Activated naive CD4-positive, alpha-beta T cell treated with anti-CD3 and anti-CD28 coated beads, Interleukin-2, amount 50 U/mL, for 24 hours (primary cell): ENCODE measurements at regions not wholly inside any gene's neighbourhood (a gene's known extent, or its start where the extent isn't known, plus 50 kb on each side); places are given as distances from the start of the nearest gene placed in this dataset.

Experiments
- H3K27ac Mint-ChIP-seq: one replicate; pipeline ENCODE4 v1.8.0; 2021; ENCODE audit warnings: mild to moderate bottlenecking, mixed read lengths
- H3K27me3 Mint-ChIP-seq: one replicate; pipeline ENCODE4 v1.8.0; 2021; ENCODE audit warnings: mixed read lengths
- H3K36me3 Mint-ChIP-seq: one replicate; pipeline ENCODE4 v1.8.0; 2021; ENCODE audit warnings: mixed read lengths
- H3K4me1 Mint-ChIP-seq: one replicate; pipeline ENCODE4 v1.8.0; 2021; ENCODE audit warnings: mixed read lengths
- H3K4me3 Mint-ChIP-seq: one replicate; pipeline ENCODE4 v1.8.0; 2021; ENCODE audit warnings: mild to moderate bottlenecking, mixed read lengths
- H3K9me3 Mint-ChIP-seq: one replicate; pipeline ENCODE4 v1.8.0; 2021; ENCODE audit warnings: mixed read lengths

DNA sequence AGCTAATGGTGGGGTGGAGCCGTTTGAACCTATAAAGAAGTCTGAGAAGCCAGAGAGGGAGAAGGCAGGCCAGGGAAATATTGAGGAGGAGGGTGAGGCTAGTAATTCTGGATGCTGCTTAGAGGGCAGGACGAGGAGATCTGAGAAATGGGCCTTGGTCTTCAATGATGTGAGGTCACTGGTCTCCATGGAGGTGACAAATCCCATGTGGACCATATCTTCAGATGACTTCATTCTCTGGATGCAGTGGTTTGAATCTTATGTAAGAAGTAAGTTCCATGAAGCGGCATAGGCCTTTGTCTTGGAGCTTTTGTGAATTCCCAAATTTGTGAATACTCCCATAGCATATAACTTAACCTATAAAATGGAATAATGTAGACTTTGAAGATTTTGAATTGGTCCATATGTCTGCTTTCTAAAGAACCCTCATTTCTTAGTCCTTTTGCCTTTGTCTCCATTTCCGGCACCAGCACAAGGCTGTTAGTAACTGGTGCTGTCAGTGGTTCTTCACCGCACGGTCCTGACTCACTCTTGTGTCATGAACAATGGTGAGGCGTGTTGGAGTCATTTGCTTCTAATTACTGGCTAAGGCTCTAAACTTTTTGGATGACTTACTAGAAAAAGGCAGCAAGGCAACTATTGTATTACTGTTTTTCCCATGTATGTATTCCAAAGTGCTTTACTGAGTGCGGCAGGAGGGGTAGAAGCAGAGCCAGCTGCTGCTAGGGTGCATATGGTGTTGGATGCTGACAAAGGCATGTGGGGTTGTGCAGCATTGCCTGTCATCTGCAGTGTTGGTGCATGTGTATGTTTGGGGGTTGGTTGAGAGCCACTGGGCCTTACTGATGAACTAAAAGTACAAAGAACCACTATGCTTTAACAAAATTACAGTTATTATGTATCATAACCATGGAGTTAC is 279.3 kb upstream of the C2CD4B start:
- no peaks in the 10 kb centered on the region for H3K4me1 Mint-ChIP-seq
- H3K4me3 Mint-ChIP-seq, result no peak overlapping the region
- H3K27me3 Mint-ChIP-seq, result no peaks in the 10 kb centered on the region
- H3K36me3 Mint-ChIP-seq, result no peaks in the 10 kb centered on the region
- no peak overlapping the region for H3K27ac Mint-ChIP-seq
- no peaks in the 10 kb centered on the region for H3K9me3 Mint-ChIP-seq

DNA sequence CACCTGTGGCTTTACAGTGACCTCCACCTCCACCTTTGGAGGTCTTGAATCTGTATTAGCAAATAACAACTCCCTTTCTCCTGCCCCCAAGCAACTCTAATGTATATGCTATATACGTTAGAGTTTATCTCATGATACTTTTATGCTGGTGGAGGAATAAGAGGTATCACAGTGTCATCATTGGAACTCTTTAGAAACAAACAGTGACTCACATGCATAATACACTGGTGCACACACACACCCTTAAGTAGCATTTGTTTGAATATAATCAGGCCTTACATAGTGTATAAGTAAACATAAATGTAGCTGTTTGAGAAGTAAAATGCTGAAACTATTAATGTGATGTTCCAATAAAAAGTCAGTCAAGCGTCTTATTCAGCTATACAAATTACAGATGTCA is 280.2 kb upstream of the C2CD4B start:
- H3K9me3 Mint-ChIP-seq, result no peaks in the 10 kb centered on the region
- no peak overlapping the region for H3K27ac Mint-ChIP-seq
- no peak overlapping the region for H3K4me3 Mint-ChIP-seq
- no peaks in the 10 kb centered on the region for H3K36me3 Mint-ChIP-seq
- no peaks in the 10 kb centered on the region for H3K27me3 Mint-ChIP-seq
- H3K4me1 Mint-ChIP-seq, result no peaks in the 10 kb centered on the region

DNA sequence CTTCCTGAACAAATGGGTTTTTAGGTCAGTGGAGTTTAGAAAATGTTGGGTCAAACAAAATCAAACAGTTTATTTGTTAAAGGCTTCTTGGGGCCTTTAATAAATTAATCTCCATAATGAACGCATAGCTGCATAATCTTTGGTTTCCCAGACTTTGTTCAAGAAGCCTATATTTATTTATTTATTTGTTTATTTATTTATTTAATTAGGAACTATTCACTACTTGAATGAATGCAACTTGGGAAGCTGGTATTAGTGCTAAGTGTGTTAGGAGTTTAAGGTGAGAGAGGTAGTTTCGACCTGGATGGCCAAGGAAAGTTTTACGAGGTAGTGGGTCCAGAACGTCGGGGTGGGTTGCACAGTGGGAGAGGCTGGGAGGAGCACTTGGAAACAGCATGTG is 281.9 kb upstream of the C2CD4B start:
- Mint-ChIP-seq H3K27me3 (no peaks in the 10 kb centered on the region), H3K27ac (no peak overlapping the region), H3K9me3 (no peaks in the 10 kb centered on the region), H3K4me3 (no peak overlapping the region), H3K4me1 (no peaks in the 10 kb centered on the region), H3K36me3 (no peaks in the 10 kb centered on the region)

DNA sequence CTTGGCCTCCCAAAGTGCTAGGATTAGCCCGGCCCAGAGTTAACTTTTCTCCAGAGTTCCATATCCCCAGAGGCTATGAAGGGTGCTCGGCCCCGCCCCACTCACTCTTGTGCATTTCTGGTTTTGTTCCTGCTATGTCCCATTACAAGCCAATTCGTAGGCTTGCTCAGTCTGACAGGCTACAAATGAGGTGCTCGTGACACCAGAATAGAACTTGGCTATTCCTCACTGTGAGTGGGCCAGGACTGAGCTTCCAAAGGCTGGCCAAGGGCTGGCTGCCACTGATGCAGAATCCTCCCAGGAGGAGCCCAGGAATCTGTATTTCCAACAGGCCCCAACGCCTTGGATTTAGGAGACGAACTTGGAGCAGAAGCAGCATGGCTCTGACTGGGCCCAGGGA is 282.7 kb upstream of the C2CD4B start:
- Mint-ChIP-seq H3K9me3 (no peaks in the 10 kb centered on the region), H3K27ac (no peak overlapping the region), H3K4me1 (no peaks in the 10 kb centered on the region), H3K27me3 (no peaks in the 10 kb centered on the region), H3K4me3 (no peak overlapping the region), H3K36me3 (no peaks in the 10 kb centered on the region)

DNA sequence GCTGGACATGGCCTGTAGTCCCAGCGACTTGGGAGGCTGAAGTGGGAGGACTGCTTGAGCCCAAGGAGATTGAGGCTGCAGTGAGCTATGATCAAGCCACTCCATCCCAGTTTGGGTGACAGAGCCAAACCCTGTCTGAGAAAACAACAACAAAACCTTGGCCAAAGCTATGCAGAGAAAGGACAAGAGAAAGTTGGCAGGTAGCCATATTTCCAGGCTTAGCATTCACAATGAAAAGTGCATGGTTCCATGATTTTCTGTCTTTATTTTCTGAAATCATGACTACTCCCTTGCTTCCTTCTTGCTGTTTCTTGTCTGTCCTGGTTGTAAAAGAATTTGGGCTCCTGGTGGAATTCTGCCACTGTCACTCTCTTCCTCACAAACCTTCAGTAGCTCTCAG is 284.6 kb upstream of the C2CD4B start:
- Mint-ChIP-seq H3K4me3 (no peak overlapping the region), H3K9me3 (no peaks in the 10 kb centered on the region), H3K27ac (no peak overlapping the region)

DNA sequence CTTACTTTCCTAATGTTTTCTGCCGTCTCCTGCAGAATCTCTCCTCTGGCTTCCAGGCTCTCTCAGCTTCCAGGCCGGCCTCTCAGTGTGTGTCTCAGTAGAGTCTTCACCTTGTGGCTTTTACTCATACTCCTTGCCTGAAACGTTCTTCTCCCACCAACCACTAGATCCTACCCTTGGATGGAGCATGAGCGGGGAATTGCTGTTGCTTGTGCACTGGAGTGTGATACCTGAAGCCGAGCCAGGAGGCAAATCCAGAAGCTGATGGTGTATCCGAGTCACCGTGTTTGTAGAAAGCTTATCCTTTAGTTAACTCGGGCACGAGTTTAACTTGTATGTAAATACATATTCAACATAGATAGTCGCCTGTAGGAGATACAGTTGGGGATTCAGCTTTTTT is 285.0 kb upstream of the C2CD4B start:
- no peaks in the 10 kb centered on the region for H3K27me3 Mint-ChIP-seq
- H3K9me3 Mint-ChIP-seq, result no peaks in the 10 kb centered on the region
- H3K27ac Mint-ChIP-seq, result no peak overlapping the region
- H3K36me3 Mint-ChIP-seq, result no peaks in the 10 kb centered on the region
- H3K4me1 Mint-ChIP-seq, result no peaks in the 10 kb centered on the region
- no peak overlapping the region for H3K4me3 Mint-ChIP-seq

More for the DNA sequence above, 284.6 kb upstream of the C2CD4B start:
- H3K27me3 Mint-ChIP-seq, result no peaks in the 10 kb centered on the region
- H3K36me3 Mint-ChIP-seq, result no peaks in the 10 kb centered on the region
- H3K4me1 Mint-ChIP-seq, result no peaks in the 10 kb centered on the region

DNA sequence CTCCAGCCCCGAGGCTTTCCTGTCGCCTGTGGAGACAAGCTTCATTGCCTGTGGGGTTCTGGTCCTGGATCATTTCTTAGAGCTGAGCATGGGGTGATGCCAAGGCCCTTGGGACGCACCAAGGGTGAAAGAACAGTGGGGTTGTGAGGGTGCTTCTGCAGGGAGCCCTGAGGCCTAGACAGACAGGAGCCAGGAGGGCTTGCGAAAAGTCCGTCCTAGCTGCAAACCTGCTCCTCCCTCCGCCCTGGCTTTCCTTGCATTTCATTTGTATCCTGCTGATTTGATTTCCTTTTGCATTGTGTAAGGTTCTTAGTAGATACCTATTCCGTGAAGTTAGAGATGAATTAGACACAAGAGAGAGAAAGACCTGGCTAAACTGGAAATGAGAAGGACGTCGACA is 286.9 kb upstream of the C2CD4B start:
- Mint-ChIP-seq H3K4me3 (no peak overlapping the region), H3K36me3 (no peaks in the 10 kb centered on the region), H3K27me3 (no peaks in the 10 kb centered on the region), H3K9me3 (no peaks in the 10 kb centered on the region), H3K4me1 (no peaks in the 10 kb centered on the region), H3K27ac (no peak overlapping the region)

DNA sequence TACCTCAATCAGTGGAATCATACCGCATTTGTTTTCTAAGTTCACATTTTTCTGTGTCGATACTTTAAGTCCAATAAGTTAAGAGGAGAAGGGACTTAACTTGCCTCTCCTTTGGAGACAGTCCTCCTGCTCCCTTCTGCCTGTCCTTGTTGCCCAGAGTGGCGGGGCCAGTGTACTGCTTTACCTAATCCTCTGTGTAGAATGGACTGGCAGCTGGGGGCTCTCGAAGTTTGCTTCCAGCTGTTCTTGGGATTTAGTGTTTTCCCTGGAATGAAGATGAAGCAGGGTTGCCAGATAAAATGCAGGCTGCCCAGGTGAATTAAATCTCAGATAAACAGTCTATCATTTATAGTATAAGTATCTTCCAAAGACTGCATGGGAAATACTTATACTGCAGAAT is 287.6 kb upstream of the C2CD4B start:
- Mint-ChIP-seq H3K4me1 (no peaks in the 10 kb centered on the region), H3K4me3 (no peak overlapping the region), H3K36me3 (no peaks in the 10 kb centered on the region), H3K9me3 (no peaks in the 10 kb centered on the region), H3K27ac (no peak overlapping the region), H3K27me3 (no peaks in the 10 kb centered on the region)

DNA sequence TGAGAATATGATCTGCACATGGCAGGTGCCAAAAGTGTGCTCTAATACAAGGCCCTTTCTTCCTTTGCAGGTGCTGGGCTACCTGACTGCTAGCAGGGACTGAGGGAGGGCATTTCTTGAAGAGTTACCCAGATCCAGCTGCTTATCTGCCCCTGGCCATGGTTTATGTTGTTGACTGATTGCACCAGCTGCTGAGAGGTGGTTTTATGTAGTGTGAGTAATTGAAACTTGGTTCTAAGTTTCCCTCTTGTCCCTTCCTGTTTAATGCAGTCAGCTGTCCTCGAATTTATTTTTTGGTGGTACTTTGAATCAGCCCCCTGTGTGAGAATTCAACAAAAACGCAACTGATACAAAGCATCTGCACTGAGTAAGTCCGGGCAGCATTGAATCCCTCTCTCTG is 288.3 kb upstream of the C2CD4B start:
- no peak overlapping the region for H3K27ac Mint-ChIP-seq
- no peaks in the 10 kb centered on the region for H3K4me1 Mint-ChIP-seq
- no peaks in the 10 kb centered on the region for H3K9me3 Mint-ChIP-seq
- no peak overlapping the region for H3K4me3 Mint-ChIP-seq
- no peaks in the 10 kb centered on the region for H3K27me3 Mint-ChIP-seq
- no peaks in the 10 kb centered on the region for H3K36me3 Mint-ChIP-seq

DNA sequence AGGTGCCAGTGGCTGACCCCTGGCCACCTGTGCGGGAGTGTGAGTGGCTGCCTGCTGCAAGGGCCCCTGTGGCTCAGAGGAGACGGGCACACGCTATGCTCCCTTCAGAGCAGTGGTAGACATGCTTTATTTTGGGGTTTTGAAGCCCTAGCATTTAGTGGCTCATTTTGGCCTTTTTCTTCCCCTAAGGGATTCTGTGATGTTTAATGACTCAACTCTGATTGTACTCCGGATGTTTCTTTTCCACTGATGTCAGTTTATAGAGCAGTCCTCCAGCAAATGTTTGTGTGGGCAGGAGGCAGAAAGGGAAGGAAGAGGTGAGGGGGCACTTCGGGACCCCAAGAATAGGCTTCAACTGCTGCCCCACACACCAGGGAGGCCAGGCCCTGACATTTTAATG is 288.9 kb upstream of the C2CD4B start:
- no peaks in the 10 kb centered on the region for H3K27me3 Mint-ChIP-seq
- no peak overlapping the region for H3K27ac Mint-ChIP-seq
- no peak overlapping the region for H3K4me3 Mint-ChIP-seq
- H3K4me1 Mint-ChIP-seq, result no peaks in the 10 kb centered on the region
- H3K36me3 Mint-ChIP-seq, result no peaks in the 10 kb centered on the region
- no peaks in the 10 kb centered on the region for H3K9me3 Mint-ChIP-seq

DNA sequence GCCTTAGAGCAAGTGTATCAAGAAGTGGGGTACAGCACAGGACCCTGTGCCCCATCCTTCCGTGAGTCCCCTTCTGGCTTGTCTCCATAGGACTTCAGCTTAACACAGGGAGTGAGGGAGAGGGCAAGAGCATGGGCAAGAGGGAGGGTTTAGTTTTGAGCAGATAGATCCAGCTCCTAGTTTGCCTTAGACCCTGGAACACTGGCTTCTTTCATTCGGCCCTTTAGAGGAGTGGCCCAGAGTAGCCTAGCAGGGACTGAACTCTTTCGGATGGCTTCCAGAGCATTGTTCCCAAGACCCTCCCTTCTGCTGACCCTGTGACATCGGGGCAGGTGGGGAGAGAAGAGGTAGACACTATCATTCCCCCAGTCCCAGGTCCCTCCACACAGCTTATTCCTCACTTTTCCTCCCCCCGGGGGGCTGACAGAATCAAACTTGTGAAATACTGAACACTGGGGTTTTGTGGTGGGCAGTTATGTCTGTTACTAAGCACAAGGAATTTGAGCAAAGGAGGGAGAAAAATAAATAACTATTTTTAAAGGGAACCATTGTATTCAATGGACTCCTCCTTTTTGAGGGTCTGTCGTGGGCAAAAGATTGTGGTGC is 289.6 kb upstream of the C2CD4B start:
- no peak overlapping the region for H3K4me3 Mint-ChIP-seq
- no peaks in the 10 kb centered on the region for H3K9me3 Mint-ChIP-seq
- no peaks in the 10 kb centered on the region for H3K4me1 Mint-ChIP-seq
- H3K27ac Mint-ChIP-seq, result no peak overlapping the region
- no peaks in the 10 kb centered on the region for H3K36me3 Mint-ChIP-seq
- no peaks in the 10 kb centered on the region for H3K27me3 Mint-ChIP-seq

DNA sequence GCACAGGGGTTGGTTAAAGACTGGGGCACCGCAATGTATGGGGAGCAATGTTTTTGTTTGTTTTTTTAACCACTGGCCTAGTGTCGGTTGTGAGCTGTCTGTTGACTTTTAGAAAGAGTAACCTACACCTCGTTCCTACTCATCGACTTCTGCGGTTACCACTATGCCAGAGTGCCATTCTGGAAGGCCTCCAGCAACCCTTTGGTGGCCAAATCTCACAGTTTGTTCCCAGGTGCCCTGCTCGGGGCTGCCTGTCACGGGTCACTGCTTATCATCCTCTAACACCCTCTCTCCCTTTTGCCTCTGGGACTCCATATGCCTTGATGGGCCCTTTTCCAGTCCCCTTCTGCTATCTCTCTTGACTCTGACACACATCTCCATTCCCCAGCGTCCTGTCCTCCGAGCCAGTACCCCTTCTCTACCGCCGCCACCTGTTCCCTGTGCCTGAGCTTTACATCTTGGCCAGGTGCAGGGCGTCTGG is 290.4 kb upstream of the C2CD4B start:
- Mint-ChIP-seq H3K9me3 (no peaks in the 10 kb centered on the region), H3K27ac (no peak overlapping the region), H3K27me3 (no peaks in the 10 kb centered on the region), H3K4me1 (no peaks in the 10 kb centered on the region), H3K4me3 (no peak overlapping the region), H3K36me3 (no peaks in the 10 kb centered on the region)

DNA sequence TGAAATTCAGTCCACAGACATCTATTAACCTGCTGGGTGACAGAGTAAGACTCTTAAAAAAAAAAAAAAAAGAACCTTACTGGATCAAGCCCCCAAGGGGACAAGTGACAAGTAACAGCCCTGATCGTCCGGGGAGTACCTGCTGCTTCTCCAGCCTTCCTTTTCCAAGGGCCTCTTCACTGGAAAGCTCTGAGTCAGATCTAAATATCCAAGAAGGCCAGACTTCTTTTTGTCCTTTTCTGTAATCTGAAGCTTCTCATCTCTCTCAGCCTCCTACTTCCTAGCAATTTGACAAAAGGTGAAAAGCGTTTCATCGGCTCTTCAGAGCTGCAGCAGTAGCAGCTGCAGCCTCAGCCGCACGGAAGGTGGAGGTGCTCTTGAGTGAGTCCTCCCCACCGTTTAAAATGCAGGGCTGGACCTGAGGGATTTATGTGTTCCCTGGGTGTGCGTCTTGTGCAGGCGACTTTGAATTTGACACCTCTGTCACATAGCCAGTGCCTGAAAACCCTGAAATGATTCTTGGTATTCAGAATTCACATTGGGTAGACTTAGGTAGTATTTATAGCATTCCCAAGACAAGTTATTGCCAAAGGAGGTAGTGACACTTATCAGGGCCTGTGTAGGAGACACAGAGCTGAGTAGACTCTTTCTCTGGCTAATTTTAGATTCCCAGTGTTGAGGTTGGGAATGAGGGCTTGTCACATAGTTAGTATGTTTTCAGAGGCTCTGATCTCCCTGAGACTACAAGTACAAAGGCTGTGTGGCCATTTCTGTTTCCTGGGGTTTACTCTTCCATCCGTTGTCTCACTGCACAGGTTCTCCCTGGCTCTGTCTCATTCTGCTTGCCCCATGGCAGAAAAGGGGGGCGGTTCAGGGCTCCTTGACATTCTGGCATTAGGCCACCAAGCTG is 291.2 kb upstream of the C2CD4B start:
- Mint-ChIP-seq H3K9me3 (no peaks in the 10 kb centered on the region), H3K36me3 (no peaks in the 10 kb centered on the region), H3K4me1 (no peaks in the 10 kb centered on the region), H3K27me3 (no peaks in the 10 kb centered on the region), H3K27ac (no peak overlapping the region), H3K4me3 (no peak overlapping the region)

DNA sequence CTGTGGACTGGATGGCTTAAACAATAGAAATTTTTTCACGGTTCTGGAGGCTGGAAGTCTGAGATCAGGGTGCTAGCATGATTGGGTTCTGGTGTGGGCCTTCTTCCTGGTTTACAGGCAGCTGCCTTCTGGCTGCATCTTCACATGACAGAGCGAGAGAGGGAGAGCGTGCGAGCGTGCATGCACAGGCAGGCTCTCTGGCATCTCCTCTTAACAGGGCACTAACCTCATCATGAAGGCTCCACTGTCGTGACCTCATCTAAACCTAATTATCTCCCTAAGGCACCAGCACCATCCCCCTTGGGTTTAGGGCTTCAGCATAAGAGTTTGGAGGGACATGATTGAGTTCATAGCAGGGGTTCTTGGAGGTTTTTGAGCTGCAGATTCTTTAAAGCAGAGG is 292.0 kb upstream of the C2CD4B start:
- Mint-ChIP-seq H3K4me3 (no peak overlapping the region), H3K27ac (no peak overlapping the region), H3K9me3 (no peaks in the 10 kb centered on the region), H3K27me3 (no peaks in the 10 kb centered on the region), H3K36me3 (no peaks in the 10 kb centered on the region), H3K4me1 (no peaks in the 10 kb centered on the region)

DNA sequence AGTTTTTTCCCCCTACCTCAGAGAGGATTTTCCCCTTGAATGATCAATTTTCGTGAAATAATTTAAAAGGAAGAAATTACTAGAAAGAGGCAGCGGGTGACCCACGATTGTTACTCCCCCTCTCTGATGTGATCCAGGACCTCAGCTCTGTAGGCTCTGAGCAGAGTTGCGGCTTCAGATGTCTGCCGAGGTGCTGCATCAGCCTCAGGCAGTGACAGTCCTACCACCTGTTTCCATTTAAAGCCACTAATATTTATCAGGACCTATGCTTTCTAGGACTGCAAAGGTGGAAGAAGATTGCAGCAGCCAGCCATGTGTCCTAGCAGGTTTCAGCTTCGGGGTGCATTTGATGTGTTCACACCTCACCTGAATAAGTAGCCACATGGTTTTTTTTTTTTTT is 294.8 kb upstream of the C2CD4B start:
- no peaks in the 10 kb centered on the region for H3K9me3 Mint-ChIP-seq
- peaks cover under 1% of the 10 kb centered on the region for H3K27me3 Mint-ChIP-seq
- H3K27ac Mint-ChIP-seq, result no peak overlapping the region
- H3K36me3 Mint-ChIP-seq, result no peaks in the 10 kb centered on the region
- no peak overlapping the region for H3K4me3 Mint-ChIP-seq
- H3K4me1 Mint-ChIP-seq, result no peaks in the 10 kb centered on the region

DNA sequence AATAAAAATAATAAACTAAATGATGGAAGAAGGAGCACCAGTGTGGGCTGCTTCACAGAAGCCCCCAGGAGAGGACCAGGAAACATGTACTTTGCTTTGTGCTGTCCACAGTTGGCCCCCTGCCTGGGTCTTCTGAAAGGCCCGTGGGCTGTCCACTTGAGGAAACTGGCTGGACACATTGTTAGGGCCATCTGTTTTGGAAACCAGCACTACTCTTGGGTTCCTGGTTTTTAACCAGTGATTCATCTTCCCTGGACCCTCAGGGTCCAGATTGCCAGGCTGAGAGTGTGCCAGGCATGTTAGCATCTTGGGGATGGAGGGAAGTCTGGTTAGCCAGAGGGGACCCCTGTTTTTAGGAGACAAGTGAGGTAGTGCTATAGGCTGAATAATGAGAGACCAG is 297.2 kb upstream of the C2CD4B start:
- H3K27me3 Mint-ChIP-seq, result peaks cover 4% of the 10 kb centered on the region
- H3K9me3 Mint-ChIP-seq, result no peaks in the 10 kb centered on the region
- H3K4me1 Mint-ChIP-seq, result no peaks in the 10 kb centered on the region

More for the DNA sequence above, 297.2 kb upstream of the C2CD4B start:
- Mint-ChIP-seq H3K4me3 (no peak overlapping the region), H3K36me3 (no peaks in the 10 kb centered on the region), H3K27ac (no peak overlapping the region)
